HuH-7 (cell line): ENCODE measurements at regions not wholly inside any gene's neighbourhood (a gene's known extent, or its start where the extent isn't known, plus 50 kb on each side); places are given as distances from the start of the nearest gene placed in this dataset.
A peak's percentile ranks its signal among the peaks of the same experiment; 100 is the strongest.
"Not testable (repeated sequence)": the region's sequence is repeated elsewhere in the genome, so short reads cannot be mapped to it uniquely, and the experiment has no call there.

Experiments
- DNase-seq: peaks from one replicate; pipeline ENCODE4 v3.0.0; 2011; ENCODE audit warnings: low spot score

GRCh38 chr4:33071535-33071934 is 2351.4 kb downstream of the PCDH7 start:
- DNase-seq: no peak

GRCh38 chr4:33072298-33073089 is 2352.3 kb downstream of the PCDH7 start:
- DNase-seq: no peak

- DNase-seq: no peak
These were observed 2353.6 kb downstream of the PCDH7 start for GRCh38 chr4:33073811-33074210.

- no peak for DNase-seq
These were observed 2358.0 kb downstream of the PCDH7 start for GRCh38 chr4:33078145-33078544.

DNA sequence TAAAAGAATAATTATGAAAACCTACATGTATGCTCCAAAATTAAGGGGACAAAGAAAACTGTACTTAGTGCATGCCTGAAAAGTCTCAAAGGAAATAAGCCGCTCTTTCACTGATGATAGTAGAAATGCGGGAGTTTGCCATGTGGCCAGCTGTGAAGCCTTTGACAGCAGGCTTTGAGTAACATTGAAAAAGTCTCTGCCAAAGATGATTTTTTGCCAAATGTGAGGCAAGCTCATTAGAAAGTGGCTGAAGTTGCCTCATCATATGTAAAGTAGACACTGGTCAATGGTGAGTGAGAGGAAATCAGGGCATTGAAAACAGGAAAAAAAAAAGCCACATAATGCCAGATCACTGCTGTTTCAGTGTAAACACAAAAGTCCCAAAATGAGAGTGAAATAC is 2360.1 kb downstream of the PCDH7 start:
- DNase-seq: no peak

GRCh38 chr4:33085709-33086108 is 2365.5 kb downstream of the PCDH7 start:
- DNase-seq: no peak

DNA sequence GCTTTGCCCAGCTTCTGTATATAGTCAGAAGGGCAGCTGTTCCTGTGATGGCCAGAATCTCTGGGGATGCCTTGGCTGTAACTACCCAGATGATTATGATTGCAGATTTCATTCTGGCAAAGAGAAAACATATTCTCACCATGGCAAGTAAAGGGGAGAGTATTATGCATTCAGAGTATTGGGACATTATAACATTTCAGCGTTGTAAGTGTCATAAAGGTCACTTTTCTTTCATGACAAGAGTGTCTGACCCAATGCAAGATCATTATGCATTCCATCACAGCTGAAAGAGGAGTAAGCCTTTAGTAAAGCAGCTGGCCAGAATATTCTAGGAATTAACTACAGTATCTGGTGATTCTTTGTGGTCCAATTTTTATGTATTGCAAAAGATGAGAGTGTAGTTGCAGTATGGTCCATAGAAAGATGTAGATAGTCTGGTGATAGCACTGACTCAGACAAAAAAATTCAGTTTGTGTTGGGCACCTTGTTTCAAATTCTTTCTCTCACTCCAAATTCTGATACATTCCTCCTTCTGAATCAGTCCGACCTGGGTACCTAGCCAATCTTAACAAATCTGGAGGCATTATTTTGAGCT is 2366.3 kb downstream of the PCDH7 start:
- no peak for DNase-seq

DNA sequence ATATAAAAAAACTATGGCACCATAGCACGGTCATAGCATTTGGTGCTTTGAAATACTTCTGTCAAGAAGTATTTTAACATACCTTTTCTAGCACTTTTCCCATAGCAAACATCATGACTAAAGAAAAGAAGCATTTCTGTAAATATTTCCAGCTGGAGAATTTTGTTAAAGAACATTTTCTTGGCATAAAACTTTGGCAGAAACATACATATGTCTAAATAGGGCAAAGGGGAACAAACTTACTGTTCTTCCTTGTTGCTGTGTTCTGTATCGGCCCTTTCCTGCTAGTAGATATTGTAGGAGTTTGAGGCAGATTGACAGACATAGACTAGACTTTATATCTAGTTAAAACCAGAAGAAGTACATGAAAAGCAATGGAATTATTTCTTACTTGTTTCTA is 2368.5 kb downstream of the PCDH7 start:
- no peak for DNase-seq

DNA sequence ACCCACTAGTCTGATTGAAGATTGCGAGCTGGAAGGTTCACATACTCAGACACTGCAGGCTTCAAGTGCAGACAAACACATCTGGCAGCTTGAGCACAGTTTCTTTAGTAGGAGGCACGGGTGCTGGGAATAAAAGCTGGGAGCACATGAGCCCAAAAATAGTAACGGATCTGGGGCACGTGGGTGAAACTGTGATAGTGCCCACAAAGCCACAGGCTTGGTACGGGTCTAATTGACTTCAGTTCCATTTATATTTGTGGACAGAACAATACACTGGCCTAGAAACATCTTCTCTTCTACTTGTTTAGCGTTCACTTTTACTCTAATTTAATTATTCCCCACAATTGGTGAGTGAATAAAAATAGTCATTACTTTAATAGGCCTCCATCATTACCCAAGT is 2370.7 kb downstream of the PCDH7 start:
- DNase-seq: no peak

DNA sequence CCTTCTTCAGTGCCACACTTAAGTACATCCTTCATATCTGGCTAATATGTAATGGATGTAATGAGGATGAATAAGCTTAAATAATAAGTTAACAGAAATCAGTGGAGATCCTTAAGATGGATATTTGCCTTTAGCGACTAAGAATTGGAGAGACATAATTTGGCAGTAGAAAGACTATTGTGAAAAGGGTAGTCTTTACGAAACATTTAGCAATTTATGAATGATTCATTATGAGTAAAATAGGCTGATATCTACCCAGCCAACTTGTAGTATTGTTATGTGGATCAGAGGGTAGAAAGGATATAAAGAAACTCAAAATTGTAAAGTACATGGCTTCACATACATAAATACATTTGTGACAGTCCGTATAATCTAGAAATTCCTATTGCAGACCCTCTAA is 2371.8 kb downstream of the PCDH7 start:
- DNase-seq: no peak

DNA sequence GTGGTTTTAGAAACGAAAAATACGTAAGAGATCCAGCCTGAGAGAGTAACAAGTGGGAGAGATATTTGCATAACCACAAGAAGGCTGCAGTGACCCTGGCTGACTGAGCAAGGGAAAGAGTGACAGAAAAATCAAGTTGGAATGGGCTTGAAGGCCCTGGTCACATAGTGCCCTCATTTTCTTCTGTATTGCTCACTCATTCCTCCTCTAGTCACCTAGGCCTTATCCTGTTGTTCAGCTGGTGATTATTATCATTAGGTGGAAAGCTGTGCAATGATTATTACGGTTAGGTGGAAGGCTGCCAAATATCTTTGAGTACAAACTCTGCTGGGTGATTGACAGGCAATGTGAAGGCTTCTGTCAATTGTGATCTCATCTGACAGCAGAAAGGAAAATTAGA is 2384.1 kb downstream of the PCDH7 start:
- no peak for DNase-seq

- DNase-seq: no peak
These were observed 2387.6 kb downstream of the PCDH7 start for GRCh38 chr4:33107814-33108213.

- DNase-seq: no peak
These were observed 2390.9 kb downstream of the PCDH7 start for GRCh38 chr4:33111117-33111516.

- no peak for DNase-seq
These were observed 2396.7 kb downstream of the PCDH7 start for GRCh38 chr4:33116871-33117270.

- no peak for DNase-seq
These were observed 2405.8 kb downstream of the PCDH7 start for GRCh38 chr4:33126002-33126401.

DNA sequence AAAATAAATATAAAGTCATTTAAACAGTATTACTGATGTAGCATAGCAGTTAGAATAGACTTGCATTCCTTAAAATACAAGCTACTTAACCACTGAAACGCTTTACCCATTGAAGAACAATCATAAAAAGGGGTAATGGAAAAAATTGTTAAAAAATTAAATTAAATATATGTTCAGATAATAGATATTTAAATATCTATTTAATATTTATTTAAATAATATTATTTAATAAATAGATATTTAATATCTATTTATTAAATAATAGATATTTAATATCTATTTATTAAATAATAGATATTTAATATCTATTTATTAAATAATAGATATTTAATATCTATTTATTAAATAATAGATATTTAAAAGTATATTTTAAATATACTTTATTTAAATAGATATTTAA is 2410.5 kb downstream of the PCDH7 start:
- DNase-seq: not testable (repeated sequence)

DNA sequence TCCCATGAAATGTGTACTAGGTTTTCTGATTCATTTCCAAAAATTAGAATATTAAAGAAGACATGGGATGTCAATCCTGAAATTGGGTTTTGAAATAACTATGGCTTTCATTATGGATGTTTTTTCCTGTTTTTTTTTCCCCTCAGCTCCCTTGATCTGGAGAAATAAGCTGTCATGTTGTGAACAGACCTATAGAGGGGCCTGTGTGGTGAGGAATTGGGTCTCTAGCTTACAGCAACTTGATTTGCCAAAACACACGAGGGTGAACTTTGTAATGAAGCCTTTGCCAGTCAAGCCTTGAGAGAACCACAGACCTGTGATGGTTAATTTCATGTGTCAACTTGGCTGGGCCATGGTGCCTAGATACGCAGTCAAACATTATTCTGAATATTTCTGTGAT is 2413.6 kb downstream of the PCDH7 start:
- no peak for DNase-seq

- DNase-seq: no peak
These were observed 2414.2 kb downstream of the PCDH7 start for GRCh38 chr4:33134366-33134765.

DNA sequence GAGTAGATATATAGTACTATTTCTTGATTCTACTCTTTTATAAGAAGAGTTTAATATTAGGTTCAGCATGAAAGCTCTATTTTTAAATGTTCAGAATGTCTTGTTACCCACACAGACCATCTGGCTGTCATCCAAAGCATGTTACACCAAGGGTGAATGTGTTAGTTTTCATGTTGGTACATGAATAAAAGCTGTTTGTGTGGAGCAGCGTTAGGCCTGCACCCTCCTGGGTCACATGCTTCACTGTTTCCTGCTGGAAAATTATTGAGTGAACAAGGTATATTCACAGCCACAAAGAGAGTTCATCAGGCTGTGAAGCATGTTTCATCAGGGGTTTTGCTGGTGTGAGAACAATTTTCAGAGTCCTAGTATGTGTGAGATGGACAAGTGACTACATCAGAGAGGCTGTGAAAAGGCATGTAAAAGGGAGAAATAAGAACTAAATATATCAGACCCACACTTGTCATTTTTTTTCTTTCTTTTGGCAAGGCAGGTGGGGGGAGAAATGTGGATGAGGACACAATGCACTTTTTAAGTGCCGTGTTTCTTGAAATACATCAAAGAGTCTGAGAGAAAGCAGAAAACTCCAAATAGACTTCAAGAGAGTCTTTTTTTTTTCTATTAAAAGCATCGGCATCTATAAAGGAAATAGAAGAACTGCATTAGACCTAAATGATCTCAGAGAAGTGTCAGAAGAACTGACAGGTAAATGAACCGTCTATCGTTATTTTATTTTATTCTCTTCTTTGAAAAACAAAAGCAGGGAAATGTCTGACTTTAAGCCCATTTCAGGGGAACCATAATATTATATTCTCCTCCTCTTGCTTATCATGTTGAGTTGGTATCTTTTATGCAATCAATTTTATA is 2429.7 kb downstream of the PCDH7 start:
- no peak for DNase-seq

DNA sequence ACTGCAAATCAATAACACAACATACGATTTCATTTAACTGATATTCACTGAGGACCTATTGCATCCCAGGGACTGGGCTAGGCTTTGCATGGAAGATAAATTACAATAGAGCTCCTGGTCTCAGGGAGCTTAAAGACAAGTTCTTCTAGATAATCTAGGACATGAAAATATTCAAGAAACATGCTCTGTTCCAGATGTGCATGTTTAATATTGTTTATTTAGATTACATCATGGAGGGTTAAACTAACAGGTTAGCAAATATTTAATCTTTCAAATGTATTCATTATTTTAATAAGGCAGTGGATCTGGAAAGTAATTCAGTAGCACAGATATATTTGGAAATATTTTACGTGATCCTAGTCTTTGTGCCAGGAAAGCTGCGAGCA is 2430.3 kb downstream of the PCDH7 start:
- DNase-seq: no peak

GRCh38 chr4:33160126-33160525 is 2440.0 kb downstream of the PCDH7 start:
- peak; percentile 0 for DNase-seq

DNA sequence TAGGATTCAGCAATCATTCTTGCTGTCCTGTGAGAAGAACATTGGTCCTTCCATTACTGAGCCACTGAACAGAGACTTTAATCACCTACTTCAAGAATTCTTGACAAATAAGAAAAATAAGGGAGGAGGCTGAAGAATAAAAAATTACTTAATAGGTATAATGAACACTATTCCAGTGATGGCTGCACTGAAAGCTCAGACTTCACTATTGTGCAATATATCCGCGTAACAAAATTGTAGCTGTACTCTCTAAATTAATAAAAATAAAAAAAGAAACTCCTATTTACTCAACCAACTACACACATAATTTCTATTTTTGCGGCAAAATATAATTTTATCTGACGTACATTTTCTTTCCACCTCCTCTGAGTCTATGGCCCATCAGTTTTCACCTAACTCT is 2441.0 kb downstream of the PCDH7 start:
- DNase-seq: no peak

DNA sequence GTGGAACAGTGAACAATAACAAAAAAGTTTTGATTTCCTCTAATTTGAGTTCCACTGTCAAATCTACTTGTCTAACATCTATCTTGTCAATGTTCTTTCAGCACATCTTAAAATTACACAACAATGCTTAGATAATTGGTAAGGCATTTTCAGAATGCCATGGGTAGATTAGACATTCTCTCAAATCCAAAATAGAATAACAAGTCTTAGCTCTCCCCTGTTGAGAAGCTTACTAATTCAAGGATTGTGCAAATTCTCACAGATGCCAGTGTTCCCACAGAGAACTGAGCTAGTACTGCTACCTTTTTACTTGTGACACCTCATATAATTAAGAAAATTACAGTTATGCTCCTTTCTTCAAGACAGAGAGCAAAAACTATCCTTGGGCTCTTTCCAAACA is 2442.0 kb downstream of the PCDH7 start:
- no peak for DNase-seq
